Neural cell (in vitro differentiated cells): ENCODE measurements at regions not wholly inside any gene's neighbourhood (a gene's known extent, or its start where the extent isn't known, plus 50 kb on each side); places are given as distances from the start of the nearest gene placed in this dataset.

Experiments
- H2AFZ ChIP-seq: fragments of 200-600, 300-800 bp; sonication (generic), shearing (Covaris generic); 2 replicates; pipeline ENCODE4 v1.6.0; 2014; ENCODE audit warnings: low read depth, mild to moderate bottlenecking, antibody characterized with exemption, low read length, moderate library complexity
- H3F3A ChIP-seq: fragments of 200-600 bp; shearing (Covaris generic); 2 replicates; pipeline ENCODE4 v1.6.1; 2016; ENCODE audit warnings: mild to moderate bottlenecking, moderate library complexity, mixed read lengths, antibody characterized with exemption, low read length; ENCODE audit not compliant: insufficient read depth, poor library complexity, severe bottlenecking
- H3K27ac ChIP-seq: fragments of 200-600, 300-800 bp; sonication (generic), shearing (Covaris generic); 2 replicates; pipeline ENCODE4 v1.5.1; 2014; ENCODE audit warnings: mild to moderate bottlenecking, low read length, moderate library complexity
- H3K27me3 ChIP-seq: fragments of 300-800, 200-600 bp; sonication (generic), shearing (Covaris generic); 2 replicates; pipeline ENCODE4 v1.6.0; 2014; ENCODE audit warnings: mild to moderate bottlenecking, low read depth, low read length, moderate library complexity; ENCODE audit not compliant: insufficient read depth
- H3K36me3 ChIP-seq: fragments of 300-800, 200-600 bp; sonication (generic), shearing (Covaris generic); 2 replicates; pipeline ENCODE4 v1.5.1; 2014; ENCODE audit warnings: mild to moderate bottlenecking, antibody characterized with exemption, low read length, moderate library complexity; ENCODE audit not compliant: insufficient read depth
- H3K4me2 ChIP-seq: fragments of 300-800, 200-600 bp; sonication (generic), shearing (Covaris generic); 2 replicates; pipeline ENCODE4 v1.6.0; 2014; ENCODE audit warnings: mild to moderate bottlenecking, low read length
- H3K4me3 ChIP-seq: fragments of 300-800, 200-600 bp; sonication (generic), shearing (Covaris generic); 2 replicates; pipeline ENCODE4 v1.5.1; 2014; ENCODE audit warnings: mild to moderate bottlenecking, low read length, moderate library complexity
- H3K79me2 ChIP-seq: fragments of 200-600 bp; shearing (Covaris generic); replicated peaks from 2 replicates; pipeline ENCODE4 v1.6.0; 2014; ENCODE audit warnings: mild to moderate bottlenecking, low read length, moderate library complexity; ENCODE audit not compliant: insufficient read depth
- H3K9ac ChIP-seq: fragments of 300-800, 200-600 bp; sonication (generic), shearing (Covaris generic); 2 replicates; pipeline ENCODE4 v1.6.1; 2016; ENCODE audit warnings: mild to moderate bottlenecking, low read length, mixed read lengths
- H3K9me2 ChIP-seq: fragments of 200-600 bp; shearing (Covaris generic); 2 replicates; pipeline ENCODE4 v1.6.1; 2016; ENCODE audit warnings: mild to moderate bottlenecking, low read length, mixed read lengths; ENCODE audit not compliant: insufficient read depth
- H3K9me3 ChIP-seq: fragments of 200-600, 300-800 bp; sonication (generic), shearing (Covaris generic); 2 replicates; pipeline ENCODE4 v1.6.1; 2016; ENCODE audit warnings: mild to moderate bottlenecking, mixed run types, low read length, moderate library complexity, mixed read lengths
- H4K20me1 ChIP-seq: fragments of 200-600 bp; shearing (Covaris generic); 2 replicates; pipeline ENCODE4 v1.6.1; 2016; ENCODE audit warnings: mild to moderate bottlenecking, mixed run types; ENCODE audit not compliant: insufficient read depth
- CTCF ChIP-seq: fragments of 450-650 bp; IDR thresholded peaks from 2 replicates; pipeline ENCODE4 v1.5.1; 2014; ENCODE audit warnings: antibody characterized with exemption, mild to moderate bottlenecking, moderate library complexity; ENCODE audit not compliant: poor library complexity, severe bottlenecking
- EP300 ChIP-seq: fragments of 450-650 bp; conservative IDR thresholded peaks from 2 replicates; pipeline ENCODE4 v1.6.1; 2014; ENCODE audit warnings: antibody characterized with exemption, mild to moderate bottlenecking, moderate library complexity; ENCODE audit not compliant: poor library complexity, severe bottlenecking
- EZH2 ChIP-seq: fragments of 200-600, 300-800 bp; shearing (Covaris generic), sonication (generic); IDR thresholded peaks from 2 replicates; pipeline ENCODE4 v1.6.1; 2014; ENCODE audit warnings: antibody characterized with exemption, low read length, borderline replicate concordance, mild to moderate bottlenecking; ENCODE audit not compliant: insufficient read depth, poor library complexity, severe bottlenecking
- MXI1 ChIP-seq: fragments of 450-650 bp; conservative IDR thresholded peaks from 2 replicates; pipeline ENCODE4 v1.6.1; 2014; ENCODE audit warnings: antibody characterized with exemption, mild to moderate bottlenecking; ENCODE audit not compliant: poor library complexity, severe bottlenecking
- POLR2AphosphoS5 ChIP-seq: IDR thresholded peaks from 2 replicates; pipeline ENCODE4 v1.6.1; 2012
- RAD21 ChIP-seq: fragments of 450-650 bp; conservative IDR thresholded peaks from 2 replicates; pipeline ENCODE4 v1.6.1; 2014; ENCODE audit warnings: antibody characterized with exemption, mild to moderate bottlenecking, moderate library complexity
- SMC3 ChIP-seq: fragments of 450-650 bp; conservative IDR thresholded peaks from 2 replicates; pipeline ENCODE4 v1.6.1; 2014; ENCODE audit warnings: antibody characterized with exemption, mild to moderate bottlenecking, moderate library complexity; ENCODE audit not compliant: poor library complexity
- TAF1 ChIP-seq: IDR thresholded peaks from 2 replicates; pipeline ENCODE4 v1.6.1; 2012; ENCODE audit warnings: low read depth
- TF ChIP-seq, protein P1 (sequence below): IDR thresholded peaks from 2 replicates; pipeline ENCODE4 v1.6.1; 2012; ENCODE audit warnings: borderline replicate concordance

- Histone ChIP-seq H3K36me3 (no peaks in the 10 kb centered on the region), H2AFZ (no peak overlapping the region), H3K27ac (no peak overlapping the region), H3K27me3 (no peaks in the 10 kb centered on the region), H3K9me2 (no peaks in the 10 kb centered on the region), H3F3A (no peaks in the 10 kb centered on the region), H3K4me2 (no peak overlapping the region), H3K9me3 (no peaks in the 10 kb centered on the region), H4K20me1 (no peaks in the 10 kb centered on the region), H3K79me2 (no peaks in the 10 kb centered on the region), H3K4me3 (no peak overlapping the region), H3K9ac (no peak overlapping the region)
- TF ChIP-seq POLR2AphosphoS5, result no peak
- TF ChIP-seq, protein P1, sequence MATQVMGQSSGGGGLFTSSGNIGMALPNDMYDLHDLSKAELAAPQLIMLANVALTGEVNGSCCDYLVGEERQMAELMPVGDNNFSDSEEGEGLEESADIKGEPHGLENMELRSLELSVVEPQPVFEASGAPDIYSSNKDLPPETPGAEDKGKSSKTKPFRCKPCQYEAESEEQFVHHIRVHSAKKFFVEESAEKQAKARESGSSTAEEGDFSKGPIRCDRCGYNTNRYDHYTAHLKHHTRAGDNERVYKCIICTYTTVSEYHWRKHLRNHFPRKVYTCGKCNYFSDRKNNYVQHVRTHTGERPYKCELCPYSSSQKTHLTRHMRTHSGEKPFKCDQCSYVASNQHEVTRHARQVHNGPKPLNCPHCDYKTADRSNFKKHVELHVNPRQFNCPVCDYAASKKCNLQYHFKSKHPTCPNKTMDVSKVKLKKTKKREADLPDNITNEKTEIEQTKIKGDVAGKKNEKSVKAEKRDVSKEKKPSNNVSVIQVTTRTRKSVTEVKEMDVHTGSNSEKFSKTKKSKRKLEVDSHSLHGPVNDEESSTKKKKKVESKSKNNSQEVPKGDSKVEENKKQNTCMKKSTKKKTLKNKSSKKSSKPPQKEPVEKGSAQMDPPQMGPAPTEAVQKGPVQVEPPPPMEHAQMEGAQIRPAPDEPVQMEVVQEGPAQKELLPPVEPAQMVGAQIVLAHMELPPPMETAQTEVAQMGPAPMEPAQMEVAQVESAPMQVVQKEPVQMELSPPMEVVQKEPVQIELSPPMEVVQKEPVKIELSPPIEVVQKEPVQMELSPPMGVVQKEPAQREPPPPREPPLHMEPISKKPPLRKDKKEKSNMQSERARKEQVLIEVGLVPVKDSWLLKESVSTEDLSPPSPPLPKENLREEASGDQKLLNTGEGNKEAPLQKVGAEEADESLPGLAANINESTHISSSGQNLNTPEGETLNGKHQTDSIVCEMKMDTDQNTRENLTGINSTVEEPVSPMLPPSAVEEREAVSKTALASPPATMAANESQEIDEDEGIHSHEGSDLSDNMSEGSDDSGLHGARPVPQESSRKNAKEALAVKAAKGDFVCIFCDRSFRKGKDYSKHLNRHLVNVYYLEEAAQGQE, result no peak
- TF ChIP-seq TAF1, result no peak
- TF ChIP-seq CTCF, result no peak
- no peak for TF ChIP-seq SMC3
- no peak for TF ChIP-seq RAD21
- no peak for TF ChIP-seq MXI1
- TF ChIP-seq EP300, result no peak
- no peak for TF ChIP-seq EZH2
Measured at GRCh38 chr16:86455640-86456039, 54.7 kb upstream of the FOXF1 start.

GRCh38 chr16:86457501-86458148 lies 52.7 kb upstream of the FOXF1 start:
- Histone ChIP-seq H3F3A (no peaks in the 10 kb centered on the region), H3K27me3 (no peaks in the 10 kb centered on the region), H3K9ac (no peak overlapping the region), H3K79me2 (no peaks in the 10 kb centered on the region), H3K27ac (no peak overlapping the region), H3K9me3 (no peaks in the 10 kb centered on the region), H2AFZ (no peak overlapping the region), H3K4me3 (no peak overlapping the region), H3K36me3 (no peaks in the 10 kb centered on the region), H3K4me2 (no peak overlapping the region), H3K9me2 (no peaks in the 10 kb centered on the region), H4K20me1 (no peaks in the 10 kb centered on the region)
- TF ChIP-seq TAF1 (no peak), RAD21 (no peak), CTCF (no peak), EP300 (no peak), MXI1 (no peak), EZH2 (no peak), POLR2AphosphoS5 (no peak), SMC3 (no peak)
- TF ChIP-seq, protein P1, result no peak
